IPS-18c (cell line): ENCODE measurements at regions not wholly inside any gene's neighbourhood (a gene's known extent, or its start where the extent isn't known, plus 50 kb on each side); places are given as distances from the start of the nearest gene placed in this dataset.

Source experiments
- H3K4me3 ChIP-seq: 2 replicates; pipeline ENCODE4 v1.7.0; 2013; ENCODE audit warnings: low read depth, mild to moderate bottlenecking, low read length, moderate library complexity; ENCODE audit not compliant: insufficient read depth
- H3K9me3 ChIP-seq: one replicate; pipeline ENCODE4 v1.6.1; 2013; ENCODE audit warnings: mild to moderate bottlenecking, low read length, moderate library complexity; ENCODE audit not compliant: control insufficient read depth, insufficient read depth

DNA sequence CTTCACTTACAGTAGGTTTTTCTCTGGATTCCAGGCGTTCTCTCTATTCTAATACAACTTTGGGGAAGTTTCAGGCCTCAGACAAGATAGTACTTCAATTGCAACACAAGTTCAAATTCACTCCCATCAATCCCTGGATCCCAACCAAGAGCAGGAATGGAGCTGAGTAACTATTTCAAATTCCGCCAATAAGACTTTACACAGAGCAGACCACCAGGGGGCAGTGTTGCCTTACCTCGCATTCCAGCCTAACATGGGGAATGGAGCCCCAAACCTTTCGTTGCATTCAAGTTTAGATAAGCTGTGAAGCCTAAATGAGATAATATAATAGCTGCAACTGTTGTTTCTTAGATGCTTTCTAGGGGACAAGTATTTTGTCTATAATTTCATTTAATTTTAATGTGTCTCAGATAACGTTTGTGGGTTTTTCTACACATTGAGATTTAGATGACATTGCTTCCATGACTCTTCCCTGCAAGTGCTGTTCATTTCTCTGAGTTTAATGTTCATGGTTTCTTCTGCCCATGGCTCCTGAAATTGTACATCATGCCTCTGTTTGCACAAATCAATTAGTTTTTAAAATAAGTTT, 186.7 kb downstream of the NSUN3 start:
- H3K4me3 ChIP-seq: no peak overlapping the region
- H3K9me3 ChIP-seq: no peaks in the 10 kb centered on the region

DNA sequence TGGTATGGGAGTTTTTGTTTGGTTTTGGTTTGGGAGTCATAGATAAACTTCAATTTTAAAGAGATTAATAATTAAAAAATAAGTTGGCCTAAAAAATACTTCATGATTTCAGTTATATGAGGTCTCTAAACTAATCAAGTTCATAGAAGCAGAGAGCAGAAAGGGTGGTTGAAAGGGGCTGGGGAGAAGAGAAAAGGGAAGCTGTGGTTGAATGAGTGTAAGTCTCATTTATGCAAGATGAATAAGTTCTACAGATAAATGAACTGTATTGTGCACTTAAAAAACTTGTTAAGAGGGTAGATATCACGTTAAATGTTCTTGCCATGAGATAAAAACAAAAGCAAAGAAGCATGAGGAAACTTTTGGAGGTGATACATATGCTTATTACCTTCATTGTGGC, 188.7 kb downstream of the NSUN3 start:
- H3K9me3 ChIP-seq: no peaks in the 10 kb centered on the region
- no peak overlapping the region for H3K4me3 ChIP-seq

DNA sequence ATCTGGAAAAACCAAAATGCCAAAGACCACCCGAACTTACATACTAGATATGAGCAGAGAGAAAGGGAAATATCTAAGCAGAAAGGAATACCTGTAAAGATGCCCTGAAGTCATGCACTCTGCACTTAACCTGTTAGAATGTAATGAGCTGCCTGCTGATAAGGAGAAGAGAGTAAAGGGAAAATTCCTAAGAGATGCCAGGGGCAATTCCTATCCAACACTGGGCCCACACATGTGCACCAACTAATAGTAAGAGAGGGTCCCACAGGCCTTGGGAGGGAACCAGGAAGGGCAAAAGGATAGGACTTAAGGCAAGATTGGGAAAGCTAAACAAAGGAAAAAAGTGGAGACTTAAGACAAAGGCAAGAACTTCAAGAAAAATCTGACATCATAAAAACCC, 189.5 kb downstream of the NSUN3 start:
- Histone ChIP-seq H3K9me3 (no peaks in the 10 kb centered on the region), H3K4me3 (no peak overlapping the region)

DNA sequence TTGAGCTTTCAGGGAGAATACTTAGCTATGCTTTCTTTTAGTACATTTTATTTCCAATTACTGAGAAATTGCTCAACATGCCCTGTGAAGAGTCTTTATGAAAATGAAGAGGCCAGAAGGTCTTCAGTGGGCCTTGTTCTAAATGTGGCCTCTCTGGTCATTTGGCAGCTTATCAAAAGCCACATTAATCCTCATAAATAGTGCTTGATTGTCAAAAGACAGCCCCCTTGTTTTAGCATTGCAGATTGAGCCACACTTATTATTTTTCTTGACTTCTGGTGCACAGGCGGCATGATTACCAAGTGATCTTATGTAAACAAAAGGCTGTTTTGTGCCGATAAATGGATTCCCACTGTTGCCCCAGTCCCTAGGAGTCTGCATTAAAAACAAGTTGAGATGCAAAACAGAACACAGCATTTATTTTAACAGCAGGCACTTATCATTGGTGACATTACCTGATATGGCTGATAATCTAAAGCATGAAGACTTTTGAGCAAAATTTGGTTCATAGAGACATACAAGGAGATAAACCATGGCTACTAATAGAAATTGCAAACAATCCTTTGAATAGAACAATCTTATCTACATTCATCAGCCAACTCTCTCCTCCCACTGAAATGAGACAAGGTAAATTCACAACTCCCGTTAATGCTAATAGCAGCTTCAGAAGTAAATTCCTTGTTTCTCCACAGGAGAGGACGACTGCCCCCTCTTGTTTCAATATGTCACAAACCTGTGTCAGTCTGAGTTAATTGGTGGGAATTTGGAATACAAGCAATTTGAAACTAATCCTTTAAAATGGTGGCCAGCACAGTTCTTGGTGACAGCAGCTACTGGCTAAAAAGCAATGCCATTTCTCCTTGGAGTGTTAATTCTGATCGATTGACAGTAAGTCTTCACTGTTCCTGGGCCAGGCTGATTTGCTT, 194.3 kb downstream of the NSUN3 start:
- no peak overlapping the region for H3K4me3 ChIP-seq
- no peaks in the 10 kb centered on the region for H3K9me3 ChIP-seq

DNA sequence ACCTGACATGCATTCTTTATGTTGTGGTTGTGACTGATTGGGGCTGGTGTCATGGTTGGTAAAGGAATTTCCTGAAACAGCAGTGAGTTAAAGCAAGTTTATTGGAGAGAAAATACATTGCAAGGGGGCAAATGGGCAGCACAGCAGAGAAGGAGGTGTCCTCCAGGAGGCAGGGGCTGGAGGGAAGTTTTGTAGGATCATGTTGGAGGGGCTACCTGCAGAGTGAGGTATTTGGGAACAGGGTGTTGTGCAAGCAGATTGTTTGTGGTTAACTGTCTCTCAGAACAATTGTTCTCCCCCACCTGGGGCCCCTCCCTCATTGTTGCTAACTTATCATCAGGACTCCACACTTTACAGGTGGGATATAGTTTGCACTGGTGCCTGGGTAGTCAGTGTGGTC, 196.0 kb downstream of the NSUN3 start:
- H3K4me3 ChIP-seq: no peak overlapping the region
- H3K9me3 ChIP-seq: no peaks in the 10 kb centered on the region

DNA sequence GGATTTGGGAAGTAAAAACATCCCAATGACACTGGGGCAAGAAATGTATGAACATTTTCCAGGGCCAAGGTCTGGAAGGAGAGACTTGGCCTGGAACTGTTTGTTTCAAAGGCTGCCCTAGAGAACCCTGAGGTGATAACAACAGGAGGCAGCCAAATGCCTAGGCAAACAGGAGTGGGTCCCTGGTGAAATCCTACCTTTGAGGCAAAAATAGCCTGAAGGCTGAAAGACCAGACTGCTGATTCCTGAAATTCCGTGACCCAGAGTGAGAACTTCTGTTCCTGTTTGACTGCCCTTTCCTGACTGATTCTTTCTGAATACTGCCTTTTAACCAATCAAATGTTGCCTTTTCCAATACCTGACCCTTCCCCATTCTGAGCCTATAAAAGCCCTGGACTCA, 196.4 kb downstream of the NSUN3 start:
- H3K9me3 ChIP-seq: no peaks in the 10 kb centered on the region
- no peak overlapping the region for H3K4me3 ChIP-seq

DNA sequence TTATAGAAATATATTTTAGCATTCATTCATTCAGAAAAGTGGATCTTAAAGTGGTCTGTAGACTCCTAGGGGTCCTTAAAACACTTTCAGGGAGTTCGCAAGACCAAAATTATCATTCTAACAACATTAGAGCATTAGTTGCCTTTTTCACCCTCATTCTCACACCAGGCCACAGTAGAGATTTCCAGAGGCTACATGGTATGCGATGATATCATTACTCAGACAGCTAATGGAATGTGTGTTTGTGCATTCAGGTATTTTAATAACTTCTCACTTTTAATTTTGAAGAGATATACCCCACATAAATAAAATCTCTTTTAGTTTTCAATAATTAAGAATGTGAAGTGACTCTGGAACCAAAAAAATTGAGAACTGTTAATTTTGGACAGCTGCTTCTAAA, 206.9 kb downstream of the NSUN3 start:
- no peaks in the 10 kb centered on the region for H3K9me3 ChIP-seq

DNA sequence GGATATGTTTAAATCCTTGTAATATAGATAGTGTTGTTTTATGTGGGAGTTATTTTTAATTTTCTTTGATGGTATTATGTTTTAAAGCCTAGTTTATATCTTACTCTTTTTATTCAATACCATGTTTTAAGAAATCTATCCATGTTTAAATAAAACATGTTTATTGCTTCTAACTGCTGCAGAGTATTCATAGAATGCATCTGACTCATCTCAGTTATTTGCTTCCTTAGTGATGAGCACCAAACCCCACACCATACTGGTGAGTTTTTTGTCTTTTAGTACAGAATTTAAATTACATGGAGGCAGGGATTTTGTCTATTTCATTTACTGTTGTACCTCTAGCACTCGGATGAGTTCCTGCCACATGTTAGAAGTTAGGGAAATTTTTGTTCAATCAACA, 209.2 kb downstream of the NSUN3 start:
- Histone ChIP-seq H3K4me3 (no peak overlapping the region), H3K9me3 (no peaks in the 10 kb centered on the region)

More for the DNA sequence above, 206.9 kb downstream of the NSUN3 start:
- no peak overlapping the region for H3K4me3 ChIP-seq

DNA sequence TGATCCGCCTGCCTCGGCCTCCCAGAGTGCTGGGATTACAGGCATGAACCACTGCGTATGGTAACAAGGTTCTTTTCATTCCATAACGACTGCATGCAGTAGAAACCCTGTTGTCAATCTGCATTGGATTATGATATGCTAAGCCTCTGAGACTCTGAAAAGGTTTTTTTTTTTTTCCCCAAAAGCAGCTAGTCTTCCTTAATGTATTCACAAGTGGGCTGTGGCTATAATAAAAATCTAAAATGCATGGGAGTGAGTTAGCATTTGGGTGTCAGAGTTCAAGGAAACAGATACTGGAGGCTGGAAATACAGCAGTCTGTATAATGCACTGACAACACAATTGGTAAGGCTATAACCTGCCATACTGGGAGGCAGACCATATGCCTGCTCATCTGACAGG, 218.1 kb downstream of the NSUN3 start:
- Histone ChIP-seq H3K9me3 (no peaks in the 10 kb centered on the region), H3K4me3 (no peak overlapping the region)

DNA sequence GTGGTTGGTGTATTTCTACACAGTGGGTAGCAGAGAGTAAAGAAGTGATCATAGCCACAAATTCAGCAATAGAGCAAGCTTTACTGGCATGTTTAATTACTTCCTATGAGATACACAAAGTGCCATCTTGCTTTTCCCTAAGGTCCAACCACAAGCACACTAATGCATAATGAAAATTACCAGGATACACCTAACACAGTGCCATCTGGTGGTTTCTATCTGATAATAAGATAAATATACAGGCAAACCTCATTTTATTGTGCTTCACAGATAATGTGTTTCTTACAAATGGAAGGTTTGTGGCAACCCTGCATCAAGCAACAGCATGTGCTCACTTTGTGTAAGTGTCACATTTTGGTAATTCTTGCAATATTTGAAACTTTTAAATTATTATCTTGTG, 223.0 kb downstream of the NSUN3 start:
- Histone ChIP-seq H3K9me3 (no peaks in the 10 kb centered on the region), H3K4me3 (no peak overlapping the region)

DNA sequence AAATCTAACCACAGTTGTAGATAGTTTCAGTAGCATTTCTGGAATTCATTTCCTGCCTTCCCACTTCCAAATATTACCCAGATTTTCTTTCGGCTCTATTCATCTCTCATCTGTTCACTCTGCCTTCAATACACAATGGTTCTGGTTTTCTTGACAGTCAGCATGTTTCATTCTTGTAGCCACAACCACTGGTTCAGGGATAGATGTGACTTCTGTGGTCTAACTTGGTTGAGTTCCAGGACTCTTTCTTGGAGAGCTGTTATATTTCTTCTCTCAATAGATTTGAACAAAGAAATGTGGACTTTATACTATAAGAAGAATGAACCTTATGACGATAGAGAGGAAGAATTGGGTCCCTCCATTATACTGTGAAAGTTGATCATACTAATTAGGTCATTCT, 228.8 kb downstream of the NSUN3 start:
- no peak overlapping the region for H3K4me3 ChIP-seq
- H3K9me3 ChIP-seq: no peaks in the 10 kb centered on the region

DNA sequence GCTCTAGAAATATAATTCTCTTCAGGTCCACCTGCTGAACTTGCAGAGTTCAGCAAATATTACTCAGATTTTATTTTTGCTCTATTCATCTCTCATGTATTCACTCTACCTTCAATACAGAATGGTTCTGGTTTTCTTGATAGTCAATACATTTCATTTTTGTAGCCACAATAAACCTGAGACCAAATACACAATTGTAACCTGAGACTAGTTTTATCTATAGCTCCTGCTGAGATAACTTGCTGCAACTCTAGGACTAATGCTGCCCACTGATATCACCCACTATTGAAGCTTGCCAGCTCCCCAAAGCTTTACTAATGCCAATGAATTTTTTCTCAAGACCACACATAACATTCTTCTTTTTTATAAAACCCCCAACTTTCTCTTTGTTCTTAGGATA, 229.3 kb downstream of the NSUN3 start:
- H3K4me3 ChIP-seq: no peak overlapping the region

DNA sequence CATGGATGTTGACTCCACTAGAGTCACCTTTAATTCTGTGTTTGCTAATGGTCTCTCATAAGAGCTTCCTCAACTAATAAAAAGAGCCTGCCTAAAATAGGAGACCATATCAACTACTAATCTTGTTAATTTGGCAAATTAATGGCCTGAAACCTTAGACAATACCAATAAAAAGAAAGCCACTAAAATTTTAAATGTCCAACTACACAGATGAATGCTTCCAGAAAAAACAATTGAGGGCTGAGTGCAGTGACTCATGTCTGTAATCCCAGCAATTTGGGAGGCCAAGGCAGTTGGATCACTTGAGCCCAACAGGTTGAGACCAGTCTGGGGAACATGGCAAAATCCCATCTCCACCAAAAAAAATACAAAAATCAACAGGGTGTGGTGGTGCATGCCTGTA, 230.9 kb downstream of the NSUN3 start:
- no peak overlapping the region for H3K4me3 ChIP-seq
- H3K9me3 ChIP-seq: no peaks in the 10 kb centered on the region

More for the DNA sequence above, 229.3 kb downstream of the NSUN3 start:
- H3K9me3 ChIP-seq: no peaks in the 10 kb centered on the region

DNA sequence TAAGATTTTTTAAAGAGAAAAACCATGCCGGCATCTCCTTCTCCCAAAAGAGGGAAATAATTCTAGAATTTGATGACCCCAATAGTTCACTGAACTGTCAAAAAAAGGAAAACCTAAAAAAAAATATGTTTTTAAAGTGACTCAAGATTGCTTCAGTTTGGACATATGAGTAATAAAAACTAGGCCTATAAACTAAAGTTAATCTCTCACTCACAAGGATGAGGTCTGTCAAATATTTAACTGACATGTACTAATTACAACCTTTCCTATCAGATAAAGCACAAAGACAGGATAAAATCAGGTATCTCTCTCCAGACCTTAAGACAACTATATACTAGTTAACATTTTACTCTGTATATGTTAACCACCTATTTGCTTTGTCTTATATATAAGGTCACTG, 231.9 kb downstream of the NSUN3 start:
- H3K4me3 ChIP-seq: no peak overlapping the region

DNA sequence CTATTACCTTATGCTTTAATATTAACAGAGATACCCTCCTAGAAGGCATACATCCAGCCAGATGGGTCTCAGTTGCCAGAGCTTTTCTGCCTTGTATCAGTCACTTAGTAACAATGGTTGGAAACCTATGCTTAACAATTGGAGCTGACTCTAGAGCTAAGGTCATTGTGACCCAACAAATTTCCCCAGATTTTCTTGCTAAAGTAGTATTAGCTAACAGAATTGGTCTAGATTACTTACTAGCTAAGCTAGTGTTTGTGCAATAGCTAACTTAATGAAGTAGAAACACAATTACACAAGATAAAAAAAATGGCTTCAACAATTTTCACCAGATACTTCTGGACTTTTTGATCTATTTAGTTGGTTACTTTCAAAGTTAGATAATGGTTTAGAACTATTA, 236.9 kb downstream of the NSUN3 start:
- no peak overlapping the region for H3K4me3 ChIP-seq
- H3K9me3 ChIP-seq: no peaks in the 10 kb centered on the region

More for the DNA sequence above, 231.9 kb downstream of the NSUN3 start:
- H3K9me3 ChIP-seq: no peaks in the 10 kb centered on the region

DNA sequence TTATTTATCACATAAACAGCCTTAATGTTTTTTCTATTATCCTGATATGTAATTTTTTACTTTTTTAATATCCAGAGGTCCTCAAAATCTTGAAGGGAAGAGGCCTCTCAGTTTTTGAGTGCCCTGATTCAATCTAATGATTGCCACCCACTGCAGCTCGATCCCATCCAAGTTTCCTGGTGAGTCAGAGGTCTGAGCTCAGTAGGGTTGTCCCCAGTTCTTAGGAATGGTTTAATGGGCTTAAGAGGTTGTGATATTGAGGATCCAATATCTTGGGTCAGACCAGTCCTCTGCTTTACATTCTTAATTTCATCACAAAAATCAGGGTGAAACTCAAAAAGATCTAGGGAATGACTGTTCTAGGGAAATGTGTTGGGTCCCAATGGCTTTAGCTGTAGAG, 238.5 kb downstream of the NSUN3 start:
- Histone ChIP-seq H3K4me3 (no peak overlapping the region), H3K9me3 (no peaks in the 10 kb centered on the region)

DNA sequence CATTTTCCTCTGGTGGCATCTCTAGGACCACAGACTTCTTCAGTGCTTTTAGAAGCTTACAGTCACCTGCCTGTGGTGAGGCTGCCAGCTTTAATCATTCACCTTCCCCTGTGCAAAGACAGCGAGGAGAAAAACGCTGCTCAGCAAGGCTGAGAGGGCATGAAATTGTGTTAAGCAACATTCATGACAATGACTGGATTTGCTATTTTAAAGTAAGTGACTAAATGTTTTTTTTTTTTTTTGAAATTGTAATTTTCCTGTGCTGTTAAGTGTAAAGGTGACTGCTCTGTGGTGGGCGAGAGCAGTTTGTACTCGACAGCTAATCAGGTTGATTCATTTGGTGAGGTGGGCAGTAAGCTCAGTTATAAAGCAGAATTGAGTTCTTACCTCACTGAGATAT, 240.4 kb downstream of the NSUN3 start:
- H3K9me3 ChIP-seq: no peaks in the 10 kb centered on the region
- no peak overlapping the region for H3K4me3 ChIP-seq

DNA sequence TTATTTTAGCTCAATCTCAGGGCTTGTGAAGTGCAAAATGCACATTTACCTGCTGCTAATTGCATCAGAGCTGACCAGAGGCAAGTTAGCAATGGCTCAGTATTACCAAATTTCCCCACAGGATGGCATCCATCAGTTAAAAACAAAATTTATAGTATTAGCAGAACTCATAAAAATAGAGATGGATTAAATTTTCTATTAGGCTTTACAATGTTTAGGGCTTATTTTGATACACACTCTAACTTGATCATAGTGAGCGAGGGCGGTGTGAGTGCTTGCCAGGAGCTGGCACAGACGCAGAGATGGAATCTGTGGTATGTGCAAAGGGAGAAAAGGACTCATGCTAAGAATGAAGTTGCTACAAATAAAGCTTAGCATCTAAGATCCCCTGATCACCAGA, 241.0 kb downstream of the NSUN3 start:
- H3K9me3 ChIP-seq: no peaks in the 10 kb centered on the region
- H3K4me3 ChIP-seq: no peak overlapping the region
